ENCODE measurements at regions not wholly inside any gene's neighbourhood (a gene's known extent, or its start where the extent isn't known, plus 50 kb on each side); places are given as distances from the start of the nearest gene placed in this dataset.

- peaks cover 61% of the 10 kb centered on the region for H3K4me1 Mint-ChIP-seq (ENCODE audit: unreplicated experiment)
- no peaks in the 10 kb centered on the region for H3K27me3 Mint-ChIP-seq
- H3K27ac Mint-ChIP-seq, result peak overlapping the region; percentile 91
- no peaks in the 10 kb centered on the region for H3K9me3 Mint-ChIP-seq
- H3K36me3 Mint-ChIP-seq, result no peaks in the 10 kb centered on the region
- H3K4me3 Mint-ChIP-seq, result peak overlapping the region; percentile 64
- no peak for DNase-seq (ENCODE audit: extremely low spot score, unreplicated experiment)
- no peak for TF ChIP-seq CTCF (conservative IDR thresholded peaks at IDR 0.05)
These were observed 137.2 kb downstream of the C9orf50 start for GRCh38 chr9:129483415-129484351.

GRCh38 chr9:129482521-129483414, 138.1 kb downstream of the C9orf50 start:
- Mint-ChIP-seq H3K4me3 (peak overlapping the region; percentile 75), H3K4me1 (ENCODE audit: unreplicated experiment) (peaks cover 61% of the 10 kb centered on the region), H3K36me3 (no peaks in the 10 kb centered on the region), H3K27ac (peak overlapping the region; percentile 91), H3K27me3 (no peaks in the 10 kb centered on the region), H3K9me3 (no peaks in the 10 kb centered on the region)
- no peak for TF ChIP-seq CTCF (conservative IDR thresholded peaks at IDR 0.05)
- DNase-seq (ENCODE audit: extremely low spot score, unreplicated experiment), result peak; percentile 82

GRCh38 chr9:129481810-129482511, 138.9 kb downstream of the C9orf50 start:
- H3K4me3 Mint-ChIP-seq, result peak overlapping the region; percentile 75
- no peaks in the 10 kb centered on the region for H3K27me3 Mint-ChIP-seq
- no peak for TF ChIP-seq CTCF (conservative IDR thresholded peaks at IDR 0.05)
- H3K36me3 Mint-ChIP-seq, result no peaks in the 10 kb centered on the region
- H3K4me1 Mint-ChIP-seq (ENCODE audit: unreplicated experiment), result peaks cover 56% of the 10 kb centered on the region
- peak overlapping the region; percentile 76 for H3K27ac Mint-ChIP-seq
- H3K9me3 Mint-ChIP-seq, result no peaks in the 10 kb centered on the region
- no peak for DNase-seq (ENCODE audit: extremely low spot score, unreplicated experiment)

GRCh38 chr9:129481424-129481809, 139.5 kb downstream of the C9orf50 start:
- no peak for TF ChIP-seq CTCF (conservative IDR thresholded peaks at IDR 0.05)
- Mint-ChIP-seq H3K27me3 (no peaks in the 10 kb centered on the region), H3K4me1 (ENCODE audit: unreplicated experiment) (peaks cover 51% of the 10 kb centered on the region), H3K27ac (peak overlapping the region; percentile 75), H3K4me3 (peak overlapping the region; percentile 62), H3K36me3 (no peaks in the 10 kb centered on the region), H3K9me3 (no peaks in the 10 kb centered on the region)
- no peak for DNase-seq (ENCODE audit: extremely low spot score, unreplicated experiment)

- peak overlapping the region; percentile 75 for H3K27ac Mint-ChIP-seq
- DNase-seq (ENCODE audit: extremely low spot score, unreplicated experiment), result no peak
- H3K4me3 Mint-ChIP-seq, result peak overlapping the region; percentile 67
- TF ChIP-seq CTCF (conservative IDR thresholded peaks at IDR 0.05), result no peak
- no peaks in the 10 kb centered on the region for H3K36me3 Mint-ChIP-seq
- H3K27me3 Mint-ChIP-seq, result no peaks in the 10 kb centered on the region
- peaks cover 46% of the 10 kb centered on the region for H3K4me1 Mint-ChIP-seq (ENCODE audit: unreplicated experiment)
- H3K9me3 Mint-ChIP-seq, result no peaks in the 10 kb centered on the region
These were observed 140.2 kb downstream of the C9orf50 start for GRCh38 chr9:129480745-129481144.
